Kidney (tissue), 13 donors: ENCODE measurements at regions not wholly inside any gene's neighbourhood (a gene's known extent, or its start where the extent isn't known, plus 50 kb on each side); places are given as distances from the start of the nearest gene placed in this dataset.

Source experiments
- DNase-seq, 5 donors: peaks; one replicate each; pipeline ENCODE4 v3.0.0-alpha.2; 2013 to 2020
- FAIRE-seq: peaks from 2 replicates; lab custom pipeline; 2012; peaks lifted over from hg19 to GRCh38; lab: Jason Lieb, UNC
- H3K27ac ChIP-seq, 2 donors: one replicate each; pipeline ENCODE4 v1.7.0; 2013; ENCODE audit warnings: low read depth in 2 of 2, low read length in 2 of 2, inconsistent platforms in 1 of 2
- H3K27me3 ChIP-seq: one replicate; pipeline ENCODE4 v1.7.1; 2013; ENCODE audit warnings: low read length, inconsistent platforms; ENCODE audit not compliant: control insufficient read depth, insufficient read depth
- H3K36me3 ChIP-seq, 3 donors: one replicate each; pipeline versions ENCODE4 v1.7.0 to v1.7.1; 2013; ENCODE audit warnings: low read length in 3 of 3, control low read depth in 1 of 3, inconsistent platforms in 1 of 3; ENCODE audit not compliant: insufficient read depth in 3 of 3, control insufficient read depth in 2 of 3
- H3K4me1 ChIP-seq, 3 donors: one replicate each; pipeline versions ENCODE4 v1.7.0 to v1.7.1; 2013; ENCODE audit warnings: low read length in 3 of 3, inconsistent platforms in 1 of 3, low read depth in 1 of 3; ENCODE audit not compliant: control insufficient read depth in 2 of 3, insufficient read depth in 2 of 3
- H3K4me3 ChIP-seq, 3 donors: one replicate each; pipeline versions ENCODE4 v1.7.0 to v1.8.1; 2013; ENCODE audit warnings: low read length in 3 of 3, control low read depth in 1 of 3, inconsistent platforms in 1 of 3
- H3K9ac ChIP-seq, 3 donors: one replicate each; pipeline versions ENCODE4 v1.7.0 to v1.7.1; 2013; ENCODE audit warnings: low read length in 3 of 3, control low read depth in 1 of 3, inconsistent platforms in 1 of 3
- H3K9me3 ChIP-seq, 3 donors: one replicate each; pipeline versions ENCODE4 v1.7.0 to v1.7.1; 2013; ENCODE audit warnings: low read length in 3 of 3, control low read depth in 1 of 3, inconsistent platforms in 1 of 3; ENCODE audit not compliant: control insufficient read depth in 2 of 3, insufficient read depth in 1 of 3
- CTCF ChIP-seq: IDR thresholded peaks from 3 replicates; pipeline ENCODE4 v1.5.1; 2012; ENCODE audit warnings: mild to moderate bottlenecking, moderate library complexity, borderline replicate concordance; ENCODE audit not compliant: insufficient read depth; ENCODE audit errors: extremely low read depth
- intact Hi-C: fragments of 100-400 bp; cut with DNase I; formaldehyde crosslinking; loops from one replicate; pipeline ENCODE4 v1.11.1; 2022
- donor health status: control.
- donor health status: control.
- donor health status: control.
- donor health status: control.
- donor health status: control.
- donor health status: DM: yes; HTN: yes; CAD: no.
- donor health status: Normal renal cell carcinoma (clear cell type).

GRCh38 chr11:23490557-23491235, 630.4 kb upstream of the CCDC179 start:
- Histone ChIP-seq H3K36me3 (no peaks in the 10 kb centered on the region), H3K27ac (no peak overlapping the region), H3K9me3 (no peaks in the 10 kb centered on the region), H3K27me3 (no peaks in the 10 kb centered on the region), H3K4me3 (no peak overlapping the region), H3K9ac (no peak overlapping the region), H3K4me1 (no peaks in the 10 kb centered on the region)
- no peak for FAIRE-seq
- intact Hi-C loops, result no loop called here
- no peak for TF ChIP-seq CTCF
- DNase-seq, result no peak

- no peaks in the 10 kb centered on the region for H3K4me1 ChIP-seq
- TF ChIP-seq CTCF, result no peak
- H3K27me3 ChIP-seq, result no peaks in the 10 kb centered on the region
- intact Hi-C loops, result no loop called here
- no peaks in the 10 kb centered on the region for H3K9me3 ChIP-seq
- DNase-seq (no peak), FAIRE-seq (no peak)
- no peak overlapping the region for H3K9ac ChIP-seq
- no peak overlapping the region for H3K27ac ChIP-seq
- no peak overlapping the region for H3K4me3 ChIP-seq
- no peaks in the 10 kb centered on the region for H3K36me3 ChIP-seq
These were observed 634.7 kb upstream of the CCDC179 start for GRCh38 chr11:23494981-23495380.

GRCh38 chr11:23496340-23496739, 636.1 kb upstream of the CCDC179 start:
- H3K4me3 ChIP-seq, result no peak overlapping the region
- TF ChIP-seq CTCF, result no peak
- FAIRE-seq (no peak), DNase-seq (no peak)
- H3K36me3 ChIP-seq, result no peaks in the 10 kb centered on the region
- no peaks in the 10 kb centered on the region for H3K4me1 ChIP-seq
- no peaks in the 10 kb centered on the region for H3K27me3 ChIP-seq
- intact Hi-C loops, result no loop called here
- no peak overlapping the region for H3K9ac ChIP-seq
- no peaks in the 10 kb centered on the region for H3K9me3 ChIP-seq
- no peak overlapping the region for H3K27ac ChIP-seq

- Histone ChIP-seq H3K27ac (no peak overlapping the region), H3K36me3 (no peaks in the 10 kb centered on the region), H3K9ac (no peak overlapping the region), H3K27me3 (no peaks in the 10 kb centered on the region), H3K4me3 (no peak overlapping the region), H3K4me1 (no peaks in the 10 kb centered on the region), H3K9me3 (no peaks in the 10 kb centered on the region)
- no peak for FAIRE-seq
- TF ChIP-seq CTCF, result no peak
- intact Hi-C loops, result no loop called here
- no peak for DNase-seq
These were observed 636.8 kb upstream of the CCDC179 start for GRCh38 chr11:23497040-23497439.
